ENCODE measurements at regions not wholly inside any gene's neighbourhood (a gene's known extent, or its start where the extent isn't known, plus 50 kb on each side); places are given as distances from the start of the nearest gene placed in this dataset.

- ATAC-seq: no peak
Observed at GRCh38 chr6:4446982-4447381, 311.6 kb upstream of the ECI2 start.

GRCh38 chr6:4441981-4442434 lies 306.6 kb upstream of the ECI2 start:
- TF ChIP-seq ZNF8 (CRISPR knock-in tag; IDR thresholded peaks at IDR 0.05): no peak
- TF ChIP-seq TOX (CRISPR knock-in tag; IDR thresholded peaks at IDR 0.05; ENCODE audit: borderline replicate concordance): no peak
- TF ChIP-seq TCF4 (CRISPR knock-in tag; IDR thresholded peaks at IDR 0.05; ENCODE audit: borderline replicate concordance): no peak
- TF ChIP-seq, protein P1, sequence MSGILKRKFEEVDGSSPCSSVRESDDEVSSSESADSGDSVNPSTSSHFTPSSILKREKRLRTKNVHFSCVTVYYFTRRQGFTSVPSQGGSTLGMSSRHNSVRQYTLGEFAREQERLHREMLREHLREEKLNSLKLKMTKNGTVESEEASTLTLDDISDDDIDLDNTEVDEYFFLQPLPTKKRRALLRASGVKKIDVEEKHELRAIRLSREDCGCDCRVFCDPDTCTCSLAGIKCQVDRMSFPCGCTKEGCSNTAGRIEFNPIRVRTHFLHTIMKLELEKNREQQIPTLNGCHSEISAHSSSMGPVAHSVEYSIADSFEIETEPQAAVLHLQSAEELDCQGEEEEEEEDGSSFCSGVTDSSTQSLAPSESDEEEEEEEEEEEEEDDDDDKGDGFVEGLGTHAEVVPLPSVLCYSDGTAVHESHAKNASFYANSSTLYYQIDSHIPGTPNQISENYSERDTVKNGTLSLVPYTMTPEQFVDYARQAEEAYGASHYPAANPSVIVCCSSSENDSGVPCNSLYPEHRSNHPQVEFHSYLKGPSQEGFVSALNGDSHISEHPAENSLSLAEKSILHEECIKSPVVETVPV (CRISPR knock-in tag; IDR thresholded peaks at IDR 0.05): no peak
- no peak for TF ChIP-seq ZFP30 (CRISPR knock-in tag; IDR thresholded peaks at IDR 0.05)
- no peak for TF ChIP-seq BACH2 (CRISPR knock-in tag; IDR thresholded peaks at IDR 0.05; ENCODE audit: borderline replicate concordance)
- TF ChIP-seq ZC3H10 (CRISPR knock-in tag; IDR thresholded peaks at IDR 0.05): no peak
- TF ChIP-seq CREB5 (CRISPR knock-in tag; IDR thresholded peaks at IDR 0.05; ENCODE audit: low read depth): no peak
- no peak for TF ChIP-seq POU6F1 (CRISPR knock-in tag; IDR thresholded peaks at IDR 0.05; ENCODE audit: borderline replicate concordance, low read depth)
- TF ChIP-seq PPARA (CRISPR knock-in tag; IDR thresholded peaks at IDR 0.05; ENCODE audit: borderline replicate concordance): no peak
- no peak for TF ChIP-seq OSR1 (CRISPR knock-in tag; IDR thresholded peaks at IDR 0.05)
- no peak for TF ChIP-seq ZNF70 (CRISPR knock-in tag; IDR thresholded peaks at IDR 0.05)
- no peak for TF ChIP-seq ZFP3 (CRISPR knock-in tag; IDR thresholded peaks at IDR 0.05)
- no peak for ATAC-seq

More at GRCh38 chr6:4446982-4447381, 311.6 kb upstream of the ECI2 start:
- TF ChIP-seq, protein P1 (CRISPR knock-in tag; IDR thresholded peaks at IDR 0.05): no peak
- no peak for TF ChIP-seq ZFP30 (CRISPR knock-in tag; IDR thresholded peaks at IDR 0.05)
- no peak for TF ChIP-seq ZC3H10 (CRISPR knock-in tag; IDR thresholded peaks at IDR 0.05)
- TF ChIP-seq CSDC2 (CRISPR knock-in tag; IDR thresholded peaks at IDR 0.05): no peak
- TF ChIP-seq ISL1 (CRISPR knock-in tag; IDR thresholded peaks at IDR 0.05): no peak
- TF ChIP-seq, protein P2, sequence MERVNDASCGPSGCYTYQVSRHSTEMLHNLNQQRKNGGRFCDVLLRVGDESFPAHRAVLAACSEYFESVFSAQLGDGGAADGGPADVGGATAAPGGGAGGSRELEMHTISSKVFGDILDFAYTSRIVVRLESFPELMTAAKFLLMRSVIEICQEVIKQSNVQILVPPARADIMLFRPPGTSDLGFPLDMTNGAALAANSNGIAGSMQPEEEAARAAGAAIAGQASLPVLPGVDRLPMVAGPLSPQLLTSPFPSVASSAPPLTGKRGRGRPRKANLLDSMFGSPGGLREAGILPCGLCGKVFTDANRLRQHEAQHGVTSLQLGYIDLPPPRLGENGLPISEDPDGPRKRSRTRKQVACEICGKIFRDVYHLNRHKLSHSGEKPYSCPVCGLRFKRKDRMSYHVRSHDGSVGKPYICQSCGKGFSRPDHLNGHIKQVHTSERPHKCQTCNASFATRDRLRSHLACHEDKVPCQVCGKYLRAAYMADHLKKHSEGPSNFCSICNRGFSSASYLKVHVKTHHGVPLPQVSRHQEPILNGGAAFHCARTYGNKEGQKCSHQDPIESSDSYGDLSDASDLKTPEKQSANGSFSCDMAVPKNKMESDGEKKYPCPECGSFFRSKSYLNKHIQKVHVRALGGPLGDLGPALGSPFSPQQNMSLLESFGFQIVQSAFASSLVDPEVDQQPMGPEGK (CRISPR knock-in tag; IDR thresholded peaks at IDR 0.05; ENCODE audit: borderline replicate concordance): no peak
- TF ChIP-seq ZNF565 (CRISPR knock-in tag; conservative IDR thresholded peaks at IDR 0.05; ENCODE audit: low read depth): no peak
- TF ChIP-seq TCF4 (CRISPR knock-in tag; IDR thresholded peaks at IDR 0.05; ENCODE audit: borderline replicate concordance): no peak
- no peak for TF ChIP-seq POU6F1 (CRISPR knock-in tag; IDR thresholded peaks at IDR 0.05; ENCODE audit: borderline replicate concordance, low read depth)
- TF ChIP-seq ZFP3 (CRISPR knock-in tag; IDR thresholded peaks at IDR 0.05): no peak

DNA sequence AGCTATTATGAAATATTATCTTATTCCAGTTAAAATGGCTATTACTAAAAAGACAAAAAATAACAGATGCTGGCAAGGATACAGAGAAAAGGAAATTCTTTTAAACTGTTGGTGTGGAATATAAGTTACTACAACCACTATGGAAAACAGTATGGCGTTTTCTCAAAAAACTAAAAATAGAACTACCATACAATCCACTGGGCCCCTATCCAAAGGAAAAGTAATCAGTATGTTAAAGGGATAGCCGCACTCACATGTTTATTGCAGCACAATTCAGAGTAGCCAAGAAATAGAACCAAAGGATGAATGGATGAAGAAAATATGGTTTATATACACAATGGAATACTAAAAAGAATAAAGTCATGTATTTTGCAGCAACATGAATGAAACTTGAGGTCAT lies 303.8 kb upstream of the ECI2 start:
- ATAC-seq: no peak
- TF ChIP-seq ZC3H10 (CRISPR knock-in tag; IDR thresholded peaks at IDR 0.05): no peak
- no peak for TF ChIP-seq ESRRG (CRISPR knock-in tag; IDR thresholded peaks at IDR 0.05)
- TF ChIP-seq ZFP3 (CRISPR knock-in tag; IDR thresholded peaks at IDR 0.05): no peak
- TF ChIP-seq, protein P1 (CRISPR knock-in tag; IDR thresholded peaks at IDR 0.05): no peak
- TF ChIP-seq TOX (CRISPR knock-in tag; IDR thresholded peaks at IDR 0.05; ENCODE audit: borderline replicate concordance): no peak
- TF ChIP-seq CSDC2 (CRISPR knock-in tag; IDR thresholded peaks at IDR 0.05): no peak
- no peak for TF ChIP-seq ISL1 (CRISPR knock-in tag; IDR thresholded peaks at IDR 0.05)
- no peak for TF ChIP-seq OSR1 (CRISPR knock-in tag; IDR thresholded peaks at IDR 0.05)
- no peak for TF ChIP-seq SNAI2 (CRISPR knock-in tag; IDR thresholded peaks at IDR 0.05)
- TF ChIP-seq ZFP30 (CRISPR knock-in tag; IDR thresholded peaks at IDR 0.05): no peak
- no peak for TF ChIP-seq CREB5 (CRISPR knock-in tag; IDR thresholded peaks at IDR 0.05; ENCODE audit: low read depth)
- no peak for TF ChIP-seq GLIS3 (CRISPR knock-in tag; IDR thresholded peaks at IDR 0.05)
- no peak for TF ChIP-seq ARNTL (CRISPR knock-in tag; IDR thresholded peaks at IDR 0.05; ENCODE audit: borderline replicate concordance, low read depth)

Data from SK-N-SH treated with all-trans-retinoic acid at 6 μM for 48 hours (cell line).